ENCODE measurements at regions not wholly inside any gene's neighbourhood (a gene's known extent, or its start where the extent isn't known, plus 50 kb on each side); places are given as distances from the start of the nearest gene placed in this dataset.

GRCh38 chr2:185338104-185338503, 400.5 kb upstream of the FSIP2 start:
- no peak for DNase-seq (ENCODE audit: low read depth in 1 of 2, low spot score in 1 of 2)
- WGBS (ENCODE audit: missing lambda C conversion rate), result 56% methylated on average over 2 of the region's 2 CpGs
- FAIRE-seq, result no peak
- H3K4me1 ChIP-seq, result no peaks in the 10 kb centered on the region
- H3K27ac ChIP-seq, result no peak overlapping the region
- TF ChIP-seq TFCP2L1 (CRISPR knock-in tag; IDR thresholded peaks at IDR 0.05) (no peak), ZSCAN20 (CRISPR knock-in tag; IDR thresholded peaks at IDR 0.05) (no peak), ATOH8 (CRISPR knock-in tag; IDR thresholded peaks at IDR 0.05; ENCODE audit: low read depth) (no peak), RARB (CRISPR knock-in tag; IDR thresholded peaks at IDR 0.05) (no peak), NPAS2 (CRISPR knock-in tag; IDR thresholded peaks at IDR 0.05; ENCODE audit: borderline replicate concordance) (no peak), RNF2 (IDR thresholded peaks at IDR 0.05; ENCODE audit: borderline replicate concordance, low read depth) (no peak), HDAC2 (IDR thresholded peaks at IDR 0.05) (no peak), NFE2L2 (conservative IDR thresholded peaks at IDR 0.05; ENCODE audit: low read length) (no peak), ZC3H11A (IDR thresholded peaks at IDR 0.05) (no peak), CHD2 (IDR thresholded peaks at IDR 0.05; ENCODE audit: low read length, partially characterized antibody) (no peak), RFX5 (IDR thresholded peaks at IDR 0.05) (no peak), CEBPB (IDR thresholded peaks at IDR 0.05) (no peak), ESRRA (IDR thresholded peaks at IDR 0.05; ENCODE audit: borderline replicate concordance, low read length) (no peak), HOXA7 (CRISPR knock-in tag; IDR thresholded peaks at IDR 0.05) (no peak), ZNF302 (CRISPR knock-in tag; IDR thresholded peaks at IDR 0.05) (no peak), TP53 (CRISPR knock-in tag; IDR thresholded peaks at IDR 0.05) (no peak)
- CTCF ChIA-PET, result no interaction called here
- no peak overlapping the region for H3K4me2 ChIP-seq
- POLR2A ChIA-PET, result no interaction called here
- 0 out of 3 replicates have a peak, but pooled peaks cover 4% of the 10 kb centered on the region for H3K9me3 ChIP-seq
- no peak for ATAC-seq
- no peak overlapping the region for H3K4me3 ChIP-seq

- TF ChIP-seq MYC (IDR thresholded peaks at IDR 0.05; ENCODE audit: borderline replicate concordance, low read length), result no peak
- TF ChIP-seq MAX (IDR thresholded peaks at IDR 0.05), result no peak
- TF ChIP-seq ZSCAN20 (CRISPR knock-in tag; IDR thresholded peaks at IDR 0.05), result no peak
- no peak for TF ChIP-seq HOXB5 (CRISPR knock-in tag; IDR thresholded peaks at IDR 0.05)
- no peak for TF ChIP-seq RARB (CRISPR knock-in tag; IDR thresholded peaks at IDR 0.05)
- no peak for TF ChIP-seq HOXA7 (CRISPR knock-in tag; IDR thresholded peaks at IDR 0.05)
- TF ChIP-seq RAD21 (conservative IDR thresholded peaks at IDR 0.05 in 1 of 2, IDR thresholded peaks at IDR 0.05 in 1 of 2), result no peak
- no peak for TF ChIP-seq E2F6 (IDR thresholded peaks at IDR 0.05; ENCODE audit: borderline replicate concordance, low read depth)
- TF ChIP-seq ESRRA (IDR thresholded peaks at IDR 0.05; ENCODE audit: borderline replicate concordance, low read length), result no peak
- no peak for TF ChIP-seq SREBF2 (IDR thresholded peaks at IDR 0.05)
- no peak for TF ChIP-seq SMC3 (IDR thresholded peaks at IDR 0.05)
- TF ChIP-seq GATA3 (IDR thresholded peaks at IDR 0.05; ENCODE audit: borderline replicate concordance), result no peak
- no peak for TF ChIP-seq MAFK (IDR thresholded peaks at IDR 0.05; ENCODE audit: partially characterized antibody)
- TF ChIP-seq CHD2 (IDR thresholded peaks at IDR 0.05; ENCODE audit: low read length, partially characterized antibody), result no peak
- WGBS (ENCODE audit: missing lambda C conversion rate), result 0% methylated on average over 2 of the region's 2 CpGs
- FAIRE-seq (no peak), ATAC-seq (no peak), DNase-seq (ENCODE audit: low read depth in 1 of 2, low spot score in 1 of 2) (no peak)
- Histone ChIP-seq H3K4me2 (no peak overlapping the region), H3K27ac (no peak overlapping the region), H3K4me3 (no peak overlapping the region), H3K4me1 (no peaks in the 10 kb centered on the region), H3K9me3 (no peaks in the 10 kb centered on the region)
- ChIA-PET CTCF (no interaction called here), POLR2A (no interaction called here)
Measured at GRCh38 chr2:185347445-185347844, 391.2 kb upstream of the FSIP2 start.

- WGBS (ENCODE audit: missing lambda C conversion rate), result 41% methylated on average over 3 of the region's 3 CpGs
- CTCF ChIA-PET, result no interaction called here
- no peak for FAIRE-seq
- no peak for TF ChIP-seq PHF8 (IDR thresholded peaks at IDR 0.05; ENCODE audit: borderline replicate concordance, low read depth)
- TF ChIP-seq BCL3 (IDR thresholded peaks at IDR 0.05), result no peak
- no peak for TF ChIP-seq RARB (CRISPR knock-in tag; IDR thresholded peaks at IDR 0.05)
- TF ChIP-seq TP53 (CRISPR knock-in tag; IDR thresholded peaks at IDR 0.05), result no peak
- no peak for TF ChIP-seq EHF (CRISPR knock-in tag; IDR thresholded peaks at IDR 0.05)
- TF ChIP-seq ATOH8 (CRISPR knock-in tag; IDR thresholded peaks at IDR 0.05; ENCODE audit: low read depth), result no peak
- TF ChIP-seq HES2 (IDR thresholded peaks at IDR 0.05), result no peak
- no peak for TF ChIP-seq NFE2L2 (conservative IDR thresholded peaks at IDR 0.05; ENCODE audit: low read length)
- TF ChIP-seq ZFP36 (IDR thresholded peaks at IDR 0.05; ENCODE audit: borderline replicate concordance, partially characterized antibody), result no peak
- no peak for TF ChIP-seq FOXS1 (CRISPR knock-in tag; IDR thresholded peaks at IDR 0.05)
Measured at GRCh38 chr2:185360776-185361175, 377.8 kb upstream of the FSIP2 start.

More at GRCh38 chr2:185360776-185361175, 377.8 kb upstream of the FSIP2 start:
- Histone ChIP-seq H3K4me2 (no peak overlapping the region), H3K4me1 (no peaks in the 10 kb centered on the region), H3K4me3 (no peak overlapping the region), H3K27ac (no peak overlapping the region), H3K9me3 (no peaks in the 10 kb centered on the region; the same call in 2 of the 3 replicates)
- POLR2A ChIA-PET, result no interaction called here
- ATAC-seq, result no peak
- DNase-seq (ENCODE audit: low read depth in 1 of 2, low spot score in 1 of 2), result no peak

Data from A549 (cell line).